Activated gamma-delta T cell (primary cell): ENCODE measurements at regions not wholly inside any gene's neighbourhood (a gene's known extent, or its start where the extent isn't known, plus 50 kb on each side); places are given as distances from the start of the nearest gene placed in this dataset.
"Not testable (repeated sequence)": the region's sequence is repeated elsewhere in the genome, so short reads cannot be mapped to it uniquely, and the experiment has no call there.

ENCODE experiments used
- DNase-seq: peaks from one replicate; lab custom pipeline; 2025; lab: John Stamatoyannopoulos, UW

DNA sequence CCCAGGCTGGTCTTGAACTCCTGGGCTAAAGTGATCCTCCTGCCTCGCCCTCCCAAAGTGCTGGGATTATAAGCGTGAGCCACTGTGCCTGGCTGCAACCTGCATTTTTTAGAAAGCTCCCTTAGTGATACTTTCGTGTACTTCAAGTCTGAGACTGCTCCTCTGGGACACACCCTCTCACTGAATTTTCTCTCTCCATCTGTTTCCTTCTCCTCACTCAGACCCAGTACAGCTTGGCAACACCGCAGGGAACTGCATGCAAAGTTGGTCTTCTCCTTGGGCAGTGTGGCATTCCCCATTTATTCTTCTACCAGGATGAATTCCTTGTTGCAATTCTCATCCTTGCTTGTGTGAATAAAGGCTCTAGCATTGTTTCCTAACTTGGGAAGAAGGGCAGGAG, 175.9 kb downstream of the LPIN1 start:
- DNase-seq = no peak

DNA sequence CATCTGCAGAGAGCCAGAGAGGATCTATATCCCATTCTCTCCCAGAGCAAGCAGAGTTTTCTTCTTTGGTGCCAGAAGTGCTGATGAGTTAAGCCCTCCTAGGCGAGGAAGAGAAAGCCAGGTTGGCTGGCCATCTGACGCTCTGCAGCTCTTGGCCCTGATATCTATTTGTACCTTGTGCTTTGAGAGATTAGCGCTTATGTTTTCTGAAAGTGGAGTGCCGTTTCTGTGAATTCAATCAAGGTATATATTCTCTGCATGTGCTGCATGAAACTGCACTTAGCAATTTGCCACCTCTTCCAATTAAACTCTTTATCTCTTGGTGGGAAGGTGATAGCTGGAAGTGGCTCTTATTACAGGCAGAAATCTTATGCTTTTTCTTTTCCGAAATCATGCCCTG, 177.5 kb downstream of the LPIN1 start:
- DNase-seq = no peak

DNA sequence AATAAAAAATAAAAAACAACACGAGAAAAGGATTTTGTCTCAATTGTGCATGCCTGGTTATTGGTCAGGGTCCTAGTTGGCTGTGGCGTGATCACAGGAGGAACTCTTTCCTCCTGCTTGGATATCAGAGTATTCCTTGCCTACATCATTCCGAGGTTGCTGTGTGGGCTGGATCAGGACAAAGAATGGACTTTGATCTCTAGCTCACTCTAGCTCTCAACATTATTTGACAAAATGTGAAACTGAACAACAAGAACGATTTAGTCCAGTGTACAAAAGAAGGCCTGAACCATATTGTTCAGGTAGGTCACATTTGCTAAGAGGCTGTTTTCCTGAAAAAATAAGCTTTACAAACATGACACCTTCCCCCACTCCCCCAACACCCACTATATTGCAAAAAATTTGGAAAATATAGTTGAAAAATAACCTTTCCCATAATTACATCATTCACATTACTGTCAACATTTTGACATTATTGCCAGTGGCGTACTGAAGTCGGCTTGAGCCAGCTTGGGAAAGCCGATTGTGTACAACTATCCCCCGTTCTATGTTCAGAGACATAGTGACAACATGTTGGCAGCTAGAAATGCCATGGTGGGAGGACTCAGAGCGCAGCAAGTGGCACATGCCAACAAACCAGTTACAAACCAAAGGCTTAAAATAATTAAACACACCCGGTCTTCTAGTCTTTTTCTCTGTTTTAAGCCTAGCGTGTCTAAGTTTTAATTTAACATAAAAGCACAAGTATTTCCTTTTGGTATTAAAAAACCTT, 179.0 kb downstream of the LPIN1 start:
- DNase-seq = no peak

DNA sequence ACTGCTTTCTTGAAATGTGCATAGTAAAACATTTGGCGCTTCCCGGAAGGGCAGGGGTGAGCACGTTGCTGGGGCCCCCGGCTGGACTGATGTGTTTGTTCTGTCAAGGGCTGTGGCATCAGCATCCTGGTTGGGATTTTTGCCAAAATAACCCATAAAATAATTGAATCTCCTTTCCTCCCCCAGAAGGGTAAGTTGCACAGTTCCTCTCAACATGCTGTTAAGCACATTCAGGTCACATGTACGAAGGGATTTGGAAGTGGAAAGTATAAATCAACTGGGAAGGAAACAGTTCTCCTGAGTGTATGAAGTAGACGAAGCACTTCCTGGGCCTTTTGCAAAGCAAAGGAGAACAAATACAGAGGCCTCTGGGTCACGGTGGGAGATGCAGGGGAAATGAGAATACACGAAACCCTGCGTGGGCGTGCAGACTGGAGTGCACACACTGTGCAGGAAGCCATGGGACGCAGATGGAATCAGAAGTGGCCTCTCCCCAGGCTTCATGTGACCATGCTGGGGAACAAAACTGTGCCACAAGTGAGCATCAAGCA, 183.9 kb downstream of the LPIN1 start:
- DNase-seq = no peak

DNA sequence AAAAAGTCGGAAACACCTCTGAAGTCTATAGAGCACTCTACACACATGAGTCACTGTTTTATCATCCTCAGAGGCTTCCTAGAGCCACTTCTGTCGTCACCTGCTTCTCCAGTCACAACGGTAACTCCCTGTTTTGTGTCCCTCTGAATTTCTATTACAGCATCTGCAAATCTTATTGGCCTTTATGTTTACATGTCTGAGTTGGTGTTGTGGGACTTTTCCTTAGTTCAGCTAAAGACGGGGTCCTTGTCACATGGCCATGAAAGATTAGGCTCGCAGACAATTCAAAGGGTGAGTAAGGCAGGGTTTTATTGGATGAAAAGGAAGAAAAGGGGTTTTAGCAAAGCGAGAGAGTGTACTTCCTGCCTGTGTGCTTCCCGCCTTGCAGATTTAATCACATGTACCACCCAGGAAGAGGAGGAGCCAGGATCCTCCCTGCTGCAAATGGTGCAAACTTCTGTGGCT, 185.6 kb downstream of the LPIN1 start:
- DNase-seq = no peak

DNA sequence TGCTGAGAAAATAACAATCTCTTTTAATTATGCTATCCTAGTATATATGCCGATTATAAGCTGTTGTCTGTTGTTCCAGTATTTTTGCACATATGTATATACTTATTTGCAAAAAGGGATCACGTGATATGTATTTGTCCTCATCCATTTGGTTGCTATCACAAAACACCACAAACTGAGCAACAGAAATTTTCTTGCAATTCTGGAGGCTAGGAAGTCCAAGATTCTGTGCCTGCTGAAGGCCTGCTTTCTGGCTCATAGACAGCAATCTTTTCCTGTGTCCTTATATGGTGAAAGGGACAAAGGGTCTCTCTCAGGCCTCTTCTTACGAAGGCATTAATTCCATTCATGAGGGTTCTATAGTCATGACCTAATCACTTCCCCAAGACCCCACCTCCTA, 186.5 kb downstream of the LPIN1 start:
- no peak for DNase-seq

DNA sequence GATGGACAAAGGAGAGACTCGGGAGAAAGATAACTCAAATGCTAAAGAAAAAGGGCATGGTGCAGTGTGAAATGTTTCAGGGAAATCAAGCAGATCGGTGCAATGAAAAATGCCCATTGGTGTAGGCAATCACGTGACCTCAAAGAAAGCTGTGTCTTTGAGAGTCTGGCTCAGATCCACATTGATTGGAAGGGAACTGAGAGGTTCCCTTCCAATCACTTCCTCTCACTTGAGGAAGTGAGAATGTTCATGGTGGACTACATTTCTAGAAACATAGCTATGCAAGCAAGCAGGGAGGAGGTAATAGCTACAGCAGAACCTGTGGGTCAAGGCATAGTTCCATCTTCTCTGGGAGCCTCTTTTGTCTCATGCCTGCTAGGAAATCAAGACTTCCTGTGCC, 187.4 kb downstream of the LPIN1 start:
- no peak for DNase-seq

DNA sequence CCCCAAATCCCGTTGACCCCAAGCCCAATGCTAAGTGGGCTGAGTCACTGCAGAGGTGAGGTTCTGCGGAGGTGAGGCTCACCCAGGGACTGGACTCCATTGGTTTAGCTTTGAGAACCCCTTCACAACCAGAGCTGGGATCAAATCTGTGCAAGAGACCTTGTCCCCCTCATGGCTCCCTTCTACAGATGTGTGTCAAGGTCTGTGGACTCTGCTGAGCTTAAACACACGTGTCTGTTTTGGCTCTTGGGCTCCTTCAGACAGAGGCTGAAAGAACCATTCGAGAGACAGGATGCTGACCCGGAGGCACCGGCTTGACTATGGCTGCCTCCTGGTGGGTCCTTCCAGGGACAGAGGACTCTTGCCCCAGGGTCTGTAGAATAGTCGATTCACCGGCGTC, 190.3 kb downstream of the LPIN1 start:
- no peak for DNase-seq

DNA sequence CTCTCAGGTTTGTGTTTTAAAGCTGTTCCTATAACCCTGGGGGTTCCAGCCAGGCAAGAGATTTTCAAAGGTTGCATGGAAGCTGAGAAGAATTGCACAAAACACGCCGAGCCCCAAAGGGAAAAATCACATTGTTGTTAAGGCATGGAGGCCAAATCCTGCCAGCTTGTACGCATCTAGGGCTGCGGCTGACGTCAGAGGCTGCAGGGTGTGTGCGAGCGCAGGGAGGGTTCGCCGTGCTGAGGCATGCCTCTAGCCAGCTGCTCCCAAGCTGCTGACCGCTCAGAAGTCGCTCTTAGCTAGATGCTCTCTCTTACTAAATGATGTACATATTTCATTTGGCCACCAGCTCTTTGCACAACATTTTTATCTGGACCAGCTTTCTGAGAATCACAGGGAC, 191.8 kb downstream of the LPIN1 start:
- DNase-seq = no peak

DNA sequence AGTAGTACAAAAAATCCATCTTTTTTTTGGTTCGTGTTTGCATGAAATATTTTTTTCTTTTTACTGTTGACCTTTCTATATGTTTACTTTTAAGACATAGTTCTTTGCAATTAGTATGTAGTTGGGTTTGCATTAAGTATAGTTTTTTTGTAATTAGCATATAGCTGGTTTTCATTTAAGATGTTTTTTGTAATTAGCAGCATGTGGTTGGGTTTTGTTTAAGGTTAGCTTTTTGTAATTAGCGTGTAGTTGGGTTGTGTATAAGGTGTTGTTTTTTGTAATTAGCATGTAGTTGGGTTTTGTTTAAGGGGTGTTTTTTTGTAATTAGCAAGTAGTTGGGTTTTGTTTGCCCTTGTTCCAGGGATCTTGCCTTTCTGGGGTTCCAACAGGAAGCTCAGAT, 193.1 kb downstream of the LPIN1 start:
- DNase-seq = no peak

DNA sequence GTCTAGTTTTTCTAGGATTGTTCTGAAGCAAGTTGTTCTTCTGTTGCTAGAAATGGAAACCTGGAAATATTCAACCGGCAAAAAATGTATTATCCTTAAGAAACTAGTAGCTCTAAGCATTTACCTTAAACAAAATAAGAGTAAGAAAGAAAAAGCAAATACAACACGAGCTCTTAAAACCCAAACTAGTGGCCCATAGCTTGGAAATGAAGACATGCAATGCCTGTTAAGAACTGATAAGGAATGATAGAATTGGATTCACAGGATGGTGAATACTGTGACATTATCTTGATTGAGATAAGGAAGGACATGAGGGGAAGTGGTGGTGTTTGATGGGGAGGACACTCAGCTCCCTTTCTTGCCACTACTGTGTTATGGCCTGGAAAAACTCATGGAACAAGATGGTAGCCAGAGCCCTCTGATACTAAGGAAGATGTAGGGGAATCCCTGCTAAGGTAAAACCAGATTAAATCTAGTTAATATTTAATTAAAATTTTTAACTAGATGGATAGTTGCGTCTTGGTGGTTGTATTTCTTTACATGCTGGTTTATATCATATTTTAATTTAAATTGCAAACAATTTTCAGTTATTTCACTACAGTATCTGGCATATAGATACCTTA, 193.8 kb downstream of the LPIN1 start:
- no peak for DNase-seq

DNA sequence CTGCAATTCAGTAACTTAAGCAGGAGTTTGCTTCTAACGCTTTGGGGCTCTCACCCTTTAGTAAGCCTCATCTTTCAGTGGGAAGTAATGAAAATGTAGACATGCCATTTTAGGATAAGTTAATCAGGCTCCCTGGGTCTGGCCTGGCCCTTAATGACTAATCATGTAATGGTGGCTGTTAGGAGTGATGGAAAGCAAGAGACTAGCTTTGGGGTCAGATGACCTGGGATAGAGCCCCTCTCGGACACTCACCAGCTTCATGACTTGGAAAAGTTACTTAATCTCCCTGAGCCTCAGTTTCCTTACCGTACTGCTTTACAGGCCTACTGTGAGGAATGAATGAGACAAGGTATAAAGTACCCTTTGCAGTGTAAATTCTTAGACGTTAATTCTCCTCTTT, 194.4 kb downstream of the LPIN1 start:
- no peak for DNase-seq

DNA sequence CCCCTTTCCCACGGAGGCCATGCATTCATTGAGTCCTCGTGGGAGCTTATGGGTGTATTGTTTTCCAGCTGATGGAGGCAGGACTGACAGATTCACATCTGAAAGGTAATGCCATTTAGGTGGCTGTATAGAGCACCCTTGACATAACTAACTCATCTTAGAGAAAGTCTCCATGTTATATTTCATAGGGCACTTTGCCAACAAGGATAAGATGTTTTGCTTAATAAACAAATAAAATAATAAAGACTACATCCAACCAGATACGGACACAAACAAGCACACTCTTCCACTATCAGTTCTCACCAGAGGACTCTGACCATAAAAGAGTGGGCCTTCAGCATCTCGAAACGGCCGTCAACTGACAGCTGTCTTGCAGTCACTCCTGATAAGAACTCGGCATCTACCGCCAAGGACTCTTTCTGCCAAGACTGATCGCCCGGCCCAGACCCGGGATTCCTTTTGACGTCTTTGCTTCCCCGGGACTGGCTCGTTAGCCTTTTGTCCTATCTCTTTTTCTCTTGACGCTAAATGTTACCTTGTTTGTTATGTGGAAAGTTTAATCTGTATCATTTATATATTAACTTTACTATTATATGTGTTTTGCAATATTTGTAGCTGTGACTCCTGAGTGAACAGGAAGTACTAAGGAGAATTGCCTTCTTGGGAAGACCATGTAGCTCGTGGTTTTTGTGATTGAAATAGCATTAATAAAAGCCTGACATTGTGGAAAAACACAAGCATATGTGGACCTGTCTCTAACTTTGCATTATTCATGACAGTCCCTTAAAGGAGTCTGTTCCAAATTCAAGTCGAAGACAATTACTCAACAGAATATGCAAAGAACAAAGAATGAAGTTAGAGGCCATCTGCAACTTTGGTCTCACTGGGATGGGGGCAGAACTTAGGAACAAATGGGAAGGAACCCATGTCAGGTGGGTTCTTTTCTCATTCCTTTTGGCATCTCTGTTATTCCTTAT, 195.1 kb downstream of the LPIN1 start:
- DNase-seq = no peak

DNA sequence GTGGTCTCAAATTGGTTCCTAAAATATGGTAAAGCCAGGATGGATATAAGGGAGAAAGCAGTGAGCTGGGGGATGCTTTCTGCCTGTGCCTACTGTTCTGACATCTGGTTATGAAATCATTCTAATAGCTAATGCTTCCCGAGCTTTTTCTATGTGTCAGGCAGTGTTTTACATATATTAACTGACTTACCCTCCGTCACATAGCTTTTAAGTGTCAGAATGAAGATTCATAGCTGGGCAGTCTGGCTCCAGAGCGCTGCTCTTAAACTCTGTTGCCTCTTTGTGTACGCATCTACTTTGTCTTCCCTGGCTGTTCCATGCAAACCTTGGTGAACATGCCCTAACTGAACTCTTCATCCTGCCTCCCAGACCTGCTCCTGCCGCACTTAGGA, 195.7 kb downstream of the LPIN1 start:
- DNase-seq = no peak

DNA sequence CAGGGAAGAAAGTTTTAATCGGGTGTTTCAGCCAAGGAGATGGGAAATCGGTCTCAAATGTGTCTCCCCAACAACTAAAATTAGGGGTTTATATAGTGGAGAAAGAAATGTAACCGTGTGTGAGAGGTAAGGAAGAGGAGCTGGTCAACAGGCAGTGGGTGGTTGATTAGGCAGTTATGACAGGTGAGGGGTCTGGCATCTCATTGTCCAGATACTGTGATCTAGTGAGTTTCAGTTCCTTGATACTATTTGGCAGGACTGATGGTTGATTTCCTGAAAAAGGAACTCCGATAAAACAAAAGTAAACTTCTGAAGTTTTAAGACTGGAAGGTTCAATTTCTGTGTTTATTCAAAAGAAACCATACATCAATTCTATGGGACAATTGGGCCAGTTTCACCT, 197.9 kb downstream of the LPIN1 start:
- no peak for DNase-seq

DNA sequence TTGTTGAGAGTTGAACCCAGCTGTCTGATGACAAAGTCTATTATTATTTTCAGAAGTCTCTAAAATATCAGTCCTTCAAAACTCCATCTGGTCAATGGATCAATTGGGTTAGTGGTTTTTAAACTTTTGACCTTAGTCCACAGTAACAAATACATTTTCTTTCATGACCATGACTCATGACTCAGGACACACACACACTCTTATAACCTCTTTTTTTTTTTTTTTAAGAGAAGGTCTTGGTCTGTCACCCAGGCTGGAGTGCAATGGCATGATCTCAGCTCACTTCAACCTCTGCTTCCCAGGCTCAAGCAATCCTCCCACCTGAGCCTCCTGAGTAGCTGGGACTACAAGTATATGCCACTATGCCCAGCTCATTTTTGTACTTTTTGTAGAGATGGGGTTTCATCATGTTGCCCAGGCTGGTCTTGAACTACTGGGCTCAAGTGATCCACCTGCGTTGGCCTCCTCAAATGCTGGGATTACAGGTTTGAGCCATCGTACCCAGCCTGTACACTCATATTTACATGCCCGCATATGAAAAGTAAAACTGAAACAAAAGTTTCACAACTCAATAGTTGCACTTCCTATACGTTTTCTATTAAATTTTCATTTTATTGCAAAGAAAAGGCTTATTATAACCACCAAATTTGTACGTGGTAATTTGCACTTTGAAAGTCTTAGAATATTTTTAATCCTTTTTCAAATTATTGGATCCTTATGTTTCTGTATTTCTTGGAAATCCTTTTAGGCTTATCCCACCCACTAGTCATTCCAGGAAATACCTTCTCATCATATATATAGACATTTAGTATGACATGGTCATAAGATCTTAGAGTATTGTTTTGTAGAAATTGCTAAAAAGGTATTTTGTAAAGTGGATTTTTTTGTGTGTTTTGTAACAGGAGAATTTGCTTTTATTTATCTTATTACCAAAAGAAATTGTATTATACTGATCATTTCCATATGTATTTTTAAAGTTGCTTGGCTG, 199.0 kb downstream of the LPIN1 start:
- DNase-seq = no peak

DNA sequence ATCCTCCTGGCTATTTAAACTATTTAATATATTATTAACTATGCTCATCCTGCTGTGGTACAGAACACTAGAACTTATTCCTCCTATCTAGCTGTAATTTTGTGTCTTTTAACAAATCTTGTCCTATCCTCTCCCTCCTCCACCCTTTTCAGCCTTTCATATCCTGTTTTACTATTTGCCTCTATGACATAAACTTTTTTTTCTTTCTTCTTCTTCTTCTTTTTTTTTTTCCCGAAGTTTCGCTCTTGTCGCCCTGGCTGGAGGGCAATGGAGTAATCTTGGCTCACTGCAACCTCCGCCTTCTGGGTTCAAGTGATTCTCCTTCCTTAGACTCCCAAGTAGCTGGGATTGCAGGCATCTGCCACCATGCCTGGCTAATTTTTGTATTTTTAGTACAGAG, 201.5 kb downstream of the LPIN1 start:
- DNase-seq = no peak

DNA sequence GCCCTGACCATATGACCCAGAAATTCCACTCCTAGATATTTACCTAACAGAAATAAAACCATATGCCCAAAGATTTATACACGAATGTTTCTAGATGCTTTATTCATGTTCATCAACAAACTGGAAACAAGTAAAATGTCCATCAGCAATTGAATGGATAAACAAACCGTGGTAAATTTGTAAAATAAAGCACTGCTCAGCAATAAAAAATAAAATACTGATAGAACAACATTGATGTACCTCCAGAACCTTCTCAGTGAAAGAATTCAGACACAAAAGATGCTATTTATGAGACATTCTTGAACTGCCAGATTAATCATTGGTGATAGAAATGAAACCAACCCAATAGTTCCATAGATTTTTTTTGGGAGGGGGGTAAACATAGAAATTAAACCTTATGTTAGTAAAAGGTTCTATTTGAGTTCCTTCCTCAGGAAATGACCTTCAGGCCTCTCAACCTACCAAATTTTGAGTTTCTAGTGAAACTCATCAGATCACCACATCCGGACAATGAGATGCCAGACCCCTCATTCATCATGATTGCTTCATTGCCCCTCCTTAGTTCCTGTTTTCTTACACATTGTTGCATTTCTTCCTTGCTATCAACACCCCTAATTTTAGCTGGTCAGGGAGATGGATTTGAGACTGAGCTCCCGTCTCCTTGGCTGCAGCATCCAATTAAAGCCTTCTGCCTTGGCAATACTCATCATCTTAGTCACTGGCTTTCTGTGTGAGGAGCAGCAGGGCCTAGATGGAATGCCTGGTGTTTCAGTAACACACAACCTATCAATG, 203.5 kb downstream of the LPIN1 start:
- no peak for DNase-seq

DNA sequence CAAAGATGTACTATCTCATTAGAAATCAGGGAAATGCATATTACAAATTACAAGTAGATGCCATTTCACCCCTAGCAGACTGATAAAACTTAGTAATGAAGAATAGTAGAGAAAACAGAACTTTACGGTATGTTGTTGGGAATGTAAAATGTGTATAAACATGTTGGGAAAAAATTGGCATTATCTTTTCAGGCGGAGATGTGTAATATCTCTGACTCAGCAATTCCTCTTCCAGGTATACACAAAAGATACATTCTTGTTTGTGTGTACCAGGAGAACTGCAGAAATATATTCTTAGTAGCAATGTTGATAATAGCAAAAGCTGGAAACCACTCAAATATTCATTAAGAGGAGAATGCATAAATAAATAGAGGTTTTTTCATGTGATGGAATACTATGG, 204.5 kb downstream of the LPIN1 start:
- no peak for DNase-seq

DNA sequence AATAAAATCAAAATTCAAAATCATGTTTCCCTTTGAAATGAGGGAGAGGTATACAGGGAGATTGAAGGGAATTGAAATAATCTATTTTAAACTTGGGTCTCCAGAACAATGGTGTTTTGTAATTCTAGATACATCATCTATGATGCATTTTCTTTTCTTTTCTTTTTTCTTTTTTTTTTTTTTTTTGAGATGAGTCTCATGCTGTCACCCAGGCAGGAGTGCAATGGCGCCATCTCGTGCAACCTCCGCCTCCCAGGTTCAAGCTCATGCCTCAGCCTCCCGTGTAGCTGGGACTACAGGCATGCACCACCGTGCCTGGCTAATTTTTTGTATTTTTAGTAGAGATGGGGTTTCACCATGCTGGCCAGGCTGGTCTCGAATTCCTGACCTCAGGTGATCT, 205.1 kb downstream of the LPIN1 start:
- not testable (repeated sequence) for DNase-seq
